ENCODE measurements at regions not wholly inside any gene's neighbourhood (a gene's known extent, or its start where the extent isn't known, plus 50 kb on each side); places are given as distances from the start of the nearest gene placed in this dataset.

- TF ChIP-seq CTCF (conservative IDR thresholded peaks at IDR 0.05; ENCODE audit: low read length) = no peak
- no peak for TF ChIP-seq EZH2phosphoT487 (IDR thresholded peaks at IDR 0.05; ENCODE audit: borderline replicate concordance)
Measured at GRCh38 chr20:40592941-40593340, 96.1 kb downstream of the MAFB start.
